SJSA1 (cell line): ENCODE measurements at regions not wholly inside any gene's neighbourhood (a gene's known extent, or its start where the extent isn't known, plus 50 kb on each side); places are given as distances from the start of the nearest gene placed in this dataset.

ENCODE experiments used
- DNase-seq, 2 experiments: peaks; one replicate each; pipeline ENCODE4 v3.0.0-alpha.2; 2015 to 2020; ENCODE audit warnings: low spot score in 2 of 2, low read depth in 1 of 2
- H3K27ac ChIP-seq: fragments of 250-450 bp; sonication (Bioruptor Pico); 2 replicates; pipeline ENCODE4 v1.5.1; 2020; ENCODE audit warnings: mild to moderate bottlenecking, moderate library complexity
- H3K27me3 ChIP-seq: fragments of 250-450 bp; sonication (Bioruptor Pico); replicated peaks from 2 replicates; pipeline ENCODE4 v1.5.1; 2020; ENCODE audit warnings: mild to moderate bottlenecking, moderate library complexity
- H3K36me3 ChIP-seq: fragments of 250-450 bp; sonication (Bioruptor Pico); 2 replicates; pipeline ENCODE4 v1.5.1; 2020; ENCODE audit warnings: mild to moderate bottlenecking
- H3K4me1 ChIP-seq: fragments of 250-450 bp; sonication (Bioruptor Pico); replicated peaks from 2 replicates; pipeline ENCODE4 v1.6.1; 2021; ENCODE audit warnings: mild to moderate bottlenecking
- H3K4me3 ChIP-seq: fragments of 250-450 bp; sonication (Bioruptor Pico); 2 replicates; pipeline ENCODE4 v1.5.1; 2020; ENCODE audit warnings: mild to moderate bottlenecking
- H3K9me3 ChIP-seq: fragments of 250-450 bp; sonication (Bioruptor Pico); replicated peaks from 2 replicates; pipeline ENCODE4 v1.5.1; 2020; ENCODE audit warnings: mild to moderate bottlenecking

- H3K4me1 ChIP-seq = no peaks in the 10 kb centered on the region
- no peaks in the 10 kb centered on the region for H3K27me3 ChIP-seq
- no peaks in the 10 kb centered on the region for H3K9me3 ChIP-seq
- no peak overlapping the region for H3K27ac ChIP-seq
- H3K36me3 ChIP-seq = no peaks in the 10 kb centered on the region
- DNase-seq = no peak
- no peak overlapping the region for H3K4me3 ChIP-seq
These were observed 810.3 kb upstream of the SALL3 start for GRCh38 chr18:78169174-78169864.

DNA sequence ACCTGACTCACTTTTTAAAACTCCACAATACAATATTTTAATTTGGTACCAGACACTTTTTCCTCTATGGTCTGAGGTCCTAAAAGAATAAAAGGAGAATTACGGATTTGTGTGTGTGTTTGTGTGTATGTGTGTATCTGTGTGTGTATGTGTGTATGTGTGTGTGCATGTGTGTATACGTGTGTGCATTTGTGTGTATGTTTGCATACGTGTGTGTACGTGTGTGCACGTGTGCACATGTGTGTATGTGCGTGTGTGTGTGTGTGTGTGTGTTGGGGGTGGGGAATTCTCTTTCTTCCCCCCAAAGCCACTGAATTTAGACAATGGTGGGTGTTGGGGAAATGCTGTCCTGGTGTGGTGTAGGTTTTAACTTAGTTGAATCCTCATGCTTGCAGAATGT lies 807.7 kb upstream of the SALL3 start:
- Histone ChIP-seq H3K4me3 (no peak overlapping the region), H3K4me1 (no peaks in the 10 kb centered on the region), H3K27me3 (no peaks in the 10 kb centered on the region), H3K36me3 (no peaks in the 10 kb centered on the region), H3K9me3 (no peaks in the 10 kb centered on the region; the same call in 1 of the 2 replicates), H3K27ac (no peak overlapping the region)
- DNase-seq = no peak

GRCh38 chr18:78174737-78175136 lies 804.9 kb upstream of the SALL3 start:
- no peak for DNase-seq
- Histone ChIP-seq H3K27me3 (no peaks in the 10 kb centered on the region), H3K4me3 (no peak overlapping the region), H3K9me3 (peaks cover 6% of the 10 kb centered on the region; the same call in 1 of the 2 replicates), H3K36me3 (no peaks in the 10 kb centered on the region), H3K27ac (no peak overlapping the region), H3K4me1 (no peaks in the 10 kb centered on the region)

GRCh38 chr18:78178812-78179211 lies 800.8 kb upstream of the SALL3 start:
- H3K36me3 ChIP-seq = no peaks in the 10 kb centered on the region
- no peak overlapping the region for H3K4me3 ChIP-seq
- H3K9me3 ChIP-seq = peaks cover 8% of the 10 kb centered on the region; the same call in 1 of the 2 replicates
- DNase-seq = no peak
- H3K27ac ChIP-seq = no peak overlapping the region
- H3K4me1 ChIP-seq = no peaks in the 10 kb centered on the region
- no peaks in the 10 kb centered on the region for H3K27me3 ChIP-seq

GRCh38 chr18:78180741-78181140 lies 798.9 kb upstream of the SALL3 start:
- DNase-seq = no peak
- no peaks in the 10 kb centered on the region for H3K4me1 ChIP-seq
- no peaks in the 10 kb centered on the region for H3K27me3 ChIP-seq
- H3K27ac ChIP-seq = no peak overlapping the region
- 0 out of 2 replicates have a peak, but pooled peaks cover 8% of the 10 kb centered on the region for H3K9me3 ChIP-seq
- no peak overlapping the region for H3K4me3 ChIP-seq
- no peaks in the 10 kb centered on the region for H3K36me3 ChIP-seq

DNA sequence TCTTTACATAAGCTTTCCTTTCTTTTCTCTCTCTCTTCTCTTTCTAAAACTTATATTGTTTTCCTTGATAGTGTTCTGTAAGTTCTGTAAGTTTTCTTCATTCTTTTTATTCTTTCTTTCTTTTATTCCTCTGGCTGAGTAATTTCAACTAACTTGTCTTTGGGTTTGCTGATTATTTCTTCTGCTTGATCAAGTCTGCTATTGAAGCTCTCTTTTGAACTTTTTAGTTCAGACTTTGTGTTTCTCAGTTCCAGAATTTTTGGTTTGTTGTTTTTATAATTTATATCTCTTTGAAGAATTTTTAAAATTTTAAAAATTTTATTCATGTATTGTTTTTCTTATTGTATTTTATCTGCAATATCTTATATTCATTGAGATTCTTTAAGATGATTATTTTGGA lies 795.8 kb upstream of the SALL3 start:
- Histone ChIP-seq H3K27me3 (no peaks in the 10 kb centered on the region), H3K36me3 (no peaks in the 10 kb centered on the region), H3K9me3 (peaks cover 9% of the 10 kb centered on the region; the same call in 1 of the 2 replicates), H3K4me1 (no peaks in the 10 kb centered on the region), H3K27ac (no peak overlapping the region), H3K4me3 (no peak overlapping the region)
- no peak for DNase-seq

GRCh38 chr18:78191276-78191675 lies 788.3 kb upstream of the SALL3 start:
- no peaks in the 10 kb centered on the region for H3K36me3 ChIP-seq
- H3K27ac ChIP-seq = no peak overlapping the region
- DNase-seq = no peak
- no peak overlapping the region for H3K4me3 ChIP-seq
- peaks cover 3% of the 10 kb centered on the region for H3K9me3 ChIP-seq
- no peaks in the 10 kb centered on the region for H3K4me1 ChIP-seq
- H3K27me3 ChIP-seq = no peaks in the 10 kb centered on the region

GRCh38 chr18:78192054-78192453 lies 787.6 kb upstream of the SALL3 start:
- H3K27ac ChIP-seq = no peak overlapping the region
- H3K36me3 ChIP-seq = no peaks in the 10 kb centered on the region
- H3K27me3 ChIP-seq = no peaks in the 10 kb centered on the region
- no peak overlapping the region for H3K4me3 ChIP-seq
- DNase-seq = no peak
- peaks cover 3% of the 10 kb centered on the region for H3K9me3 ChIP-seq
- H3K4me1 ChIP-seq = no peaks in the 10 kb centered on the region

- Histone ChIP-seq H3K27me3 (no peaks in the 10 kb centered on the region), H3K9me3 (no peaks in the 10 kb centered on the region), H3K36me3 (no peaks in the 10 kb centered on the region), H3K4me1 (no peaks in the 10 kb centered on the region), H3K4me3 (no peak overlapping the region), H3K27ac (no peak overlapping the region)
- no peak for DNase-seq
These were observed 783.3 kb upstream of the SALL3 start for GRCh38 chr18:78196280-78196679.

- Histone ChIP-seq H3K27me3 (no peaks in the 10 kb centered on the region), H3K27ac (no peak overlapping the region), H3K4me1 (no peaks in the 10 kb centered on the region), H3K36me3 (no peaks in the 10 kb centered on the region), H3K9me3 (no peaks in the 10 kb centered on the region), H3K4me3 (no peak overlapping the region)
- no peak for DNase-seq
These were observed 780.6 kb upstream of the SALL3 start for GRCh38 chr18:78199002-78199401.

GRCh38 chr18:78199611-78200010 lies 780.0 kb upstream of the SALL3 start:
- Histone ChIP-seq H3K27me3 (no peaks in the 10 kb centered on the region), H3K9me3 (no peaks in the 10 kb centered on the region; the same call in 1 of the 2 replicates), H3K36me3 (no peaks in the 10 kb centered on the region), H3K27ac (no peak overlapping the region), H3K4me1 (no peaks in the 10 kb centered on the region), H3K4me3 (no peak overlapping the region)
- no peak for DNase-seq

DNA sequence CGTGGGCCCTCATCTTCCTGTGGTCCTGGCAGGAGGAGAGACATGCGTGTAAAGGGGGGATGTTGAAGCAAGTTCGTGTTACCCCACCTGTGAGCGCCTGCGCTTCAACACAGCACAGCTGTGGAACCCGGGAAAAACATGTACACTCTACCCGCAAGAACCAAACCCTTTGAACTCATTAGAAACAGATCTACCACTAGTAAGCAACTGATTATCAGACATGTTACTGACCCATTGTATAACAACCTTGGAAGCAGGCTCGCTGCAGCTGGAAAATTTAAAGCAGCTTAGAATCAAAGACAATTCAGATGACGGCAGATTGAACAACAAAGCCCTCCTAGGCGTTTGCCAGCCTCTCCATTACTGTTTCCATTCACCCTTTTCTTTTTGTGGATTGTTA lies 771.7 kb upstream of the SALL3 start:
- no peak overlapping the region for H3K4me3 ChIP-seq
- peaks cover 3% of the 10 kb centered on the region for H3K9me3 ChIP-seq
- no peak for DNase-seq
- H3K4me1 ChIP-seq = no peaks in the 10 kb centered on the region
- no peak overlapping the region for H3K27ac ChIP-seq
- no peaks in the 10 kb centered on the region for H3K27me3 ChIP-seq
- no peaks in the 10 kb centered on the region for H3K36me3 ChIP-seq

DNA sequence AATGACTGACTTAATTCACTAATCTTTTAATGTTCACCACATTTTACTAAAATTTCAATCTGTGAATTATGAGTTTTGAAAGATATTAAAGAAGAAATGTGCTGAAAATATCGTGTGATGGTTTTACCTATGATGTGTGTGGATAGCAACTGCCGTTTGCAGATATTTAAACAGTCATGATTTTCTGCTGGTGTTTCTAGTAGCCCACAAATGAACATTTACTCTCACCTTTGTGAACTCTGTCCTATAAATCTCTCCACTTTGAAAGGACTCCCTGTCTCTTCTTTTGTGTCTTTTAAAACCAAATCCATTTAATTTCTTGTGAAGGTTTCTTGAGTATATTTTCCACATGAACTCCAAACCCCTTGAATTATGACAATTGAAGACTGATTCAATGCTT lies 771.2 kb upstream of the SALL3 start:
- no peak for DNase-seq

DNA sequence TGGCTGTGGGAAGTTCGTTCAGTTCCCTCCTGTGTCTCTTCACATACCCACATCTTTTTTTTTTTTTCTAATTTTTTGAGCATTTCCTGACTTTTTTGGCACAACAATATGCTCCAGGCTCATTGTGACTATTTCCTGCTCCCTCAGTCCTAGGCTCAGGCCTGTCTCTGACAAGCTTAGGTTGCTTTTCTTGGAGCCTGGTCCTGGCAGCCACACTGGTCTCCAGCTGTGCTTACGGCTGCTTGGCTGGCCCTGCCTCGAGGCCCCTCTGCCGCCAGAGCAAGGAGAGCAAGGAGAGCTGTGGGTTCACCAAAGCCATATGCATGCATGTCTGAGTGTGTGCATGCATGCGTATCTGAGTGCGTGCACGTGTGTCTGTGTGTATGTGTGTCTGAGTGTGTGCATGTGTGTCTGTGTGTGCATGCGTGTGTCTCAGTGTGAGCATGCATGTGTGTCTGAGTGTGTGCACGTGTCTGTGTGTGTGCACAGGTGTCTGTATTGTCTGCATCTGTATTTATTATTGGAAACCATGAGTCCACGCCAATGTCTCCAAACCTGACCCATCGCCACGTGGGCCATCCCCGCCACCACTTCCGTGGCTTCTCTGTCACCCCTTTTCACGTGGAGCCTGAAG lies 766.1 kb upstream of the SALL3 start:
- Histone ChIP-seq H3K27ac (no peak overlapping the region), H3K4me3 (no peak overlapping the region), H3K27me3 (no peaks in the 10 kb centered on the region), H3K9me3 (peaks cover 3% of the 10 kb centered on the region), H3K4me1 (no peaks in the 10 kb centered on the region), H3K36me3 (no peaks in the 10 kb centered on the region)
- DNase-seq = no peak

More for the DNA sequence above, 771.2 kb upstream of the SALL3 start:
- Histone ChIP-seq H3K4me1 (no peaks in the 10 kb centered on the region), H3K4me3 (no peak overlapping the region), H3K27me3 (no peaks in the 10 kb centered on the region), H3K36me3 (no peaks in the 10 kb centered on the region), H3K27ac (no peak overlapping the region), H3K9me3 (peaks cover 3% of the 10 kb centered on the region)
